ENCODE measurements at regions not wholly inside any gene's neighbourhood (a gene's known extent, or its start where the extent isn't known, plus 50 kb on each side); places are given as distances from the start of the nearest gene placed in this dataset.

- H3K4me3 ChIP-seq (ENCODE audit: low read depth, poor library complexity, severe bottlenecking), result no peak overlapping the region
- no peak for DNase-seq (ENCODE audit: low spot score in 2 of 2)
- WGBS, 2 donors, result 15 to 28% methylated on average over 5 of the region's 5 CpGs
- TF ChIP-seq, protein P1, sequence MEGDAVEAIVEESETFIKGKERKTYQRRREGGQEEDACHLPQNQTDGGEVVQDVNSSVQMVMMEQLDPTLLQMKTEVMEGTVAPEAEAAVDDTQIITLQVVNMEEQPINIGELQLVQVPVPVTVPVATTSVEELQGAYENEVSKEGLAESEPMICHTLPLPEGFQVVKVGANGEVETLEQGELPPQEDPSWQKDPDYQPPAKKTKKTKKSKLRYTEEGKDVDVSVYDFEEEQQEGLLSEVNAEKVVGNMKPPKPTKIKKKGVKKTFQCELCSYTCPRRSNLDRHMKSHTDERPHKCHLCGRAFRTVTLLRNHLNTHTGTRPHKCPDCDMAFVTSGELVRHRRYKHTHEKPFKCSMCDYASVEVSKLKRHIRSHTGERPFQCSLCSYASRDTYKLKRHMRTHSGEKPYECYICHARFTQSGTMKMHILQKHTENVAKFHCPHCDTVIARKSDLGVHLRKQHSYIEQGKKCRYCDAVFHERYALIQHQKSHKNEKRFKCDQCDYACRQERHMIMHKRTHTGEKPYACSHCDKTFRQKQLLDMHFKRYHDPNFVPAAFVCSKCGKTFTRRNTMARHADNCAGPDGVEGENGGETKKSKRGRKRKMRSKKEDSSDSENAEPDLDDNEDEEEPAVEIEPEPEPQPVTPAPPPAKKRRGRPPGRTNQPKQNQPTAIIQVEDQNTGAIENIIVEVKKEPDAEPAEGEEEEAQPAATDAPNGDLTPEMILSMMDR (IDR thresholded peaks at IDR 0.05), result no peak
- TF ChIP-seq POLR2A (IDR thresholded peaks at IDR 0.05), result no peak
- intact Hi-C loops (cut with DNase I; ENCODE audit: low total_unique reads), result no loop called here
Observed at GRCh38 chr1:219757890-219758289, 145.0 kb upstream of the ZC3H11B start.

- WGBS, 2 donors, result 90 to 93% methylated on average over 3 of the region's 3 CpGs
- intact Hi-C loops (cut with DNase I; ENCODE audit: low total_unique reads), result no loop called here
Observed at GRCh38 chr1:219755234-219755633, 142.3 kb upstream of the ZC3H11B start.

GRCh38 chr1:219754767-219755166 lies 141.9 kb upstream of the ZC3H11B start:
- DNase-seq (ENCODE audit: low spot score in 2 of 2), result no peak
- 70 to 75% methylated on average over 2 of the region's 2 CpGs for WGBS, 2 donors
- intact Hi-C loops (cut with DNase I; ENCODE audit: low total_unique reads), result no loop called here
- H3K4me3 ChIP-seq (ENCODE audit: low read depth, poor library complexity, severe bottlenecking), result no peak overlapping the region
- TF ChIP-seq, protein P1 (IDR thresholded peaks at IDR 0.05), result no peak
- TF ChIP-seq POLR2A (IDR thresholded peaks at IDR 0.05), result no peak

More at GRCh38 chr1:219755234-219755633, 142.3 kb upstream of the ZC3H11B start:
- TF ChIP-seq, protein P1 (IDR thresholded peaks at IDR 0.05), result no peak
- no peak for TF ChIP-seq POLR2A (IDR thresholded peaks at IDR 0.05)
- H3K4me3 ChIP-seq (ENCODE audit: low read depth, poor library complexity, severe bottlenecking), result no peak overlapping the region
- no peak for DNase-seq (ENCODE audit: low spot score in 2 of 2)

DNA sequence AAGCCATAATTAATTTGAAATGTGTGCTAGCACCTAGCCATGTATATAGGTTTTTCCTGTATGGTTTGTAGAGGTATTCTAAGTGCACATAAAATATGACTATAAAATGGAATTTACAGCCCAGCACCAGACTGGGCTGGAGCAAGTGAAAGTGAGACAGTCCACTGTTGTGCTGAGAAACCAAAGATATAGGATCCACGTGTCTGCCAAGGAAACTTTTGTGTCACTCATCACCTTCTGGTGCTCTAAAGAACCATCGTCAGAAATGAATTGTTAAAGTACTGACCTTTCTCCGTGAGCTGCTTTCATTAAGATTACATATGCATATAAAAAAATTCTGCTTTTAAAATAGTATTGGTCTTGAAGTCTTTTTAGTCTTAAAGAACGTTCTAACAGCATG lies 141.0 kb upstream of the ZC3H11B start:
- TF ChIP-seq, protein P1 (IDR thresholded peaks at IDR 0.05), result no peak
- TF ChIP-seq POLR2A (IDR thresholded peaks at IDR 0.05), result no peak
- no peak overlapping the region for H3K4me3 ChIP-seq (ENCODE audit: low read depth, poor library complexity, severe bottlenecking)
- no peak for DNase-seq (ENCODE audit: low spot score in 2 of 2)
- intact Hi-C loops (cut with DNase I; ENCODE audit: low total_unique reads), result no loop called here
- 73 to 78% methylated on average over 4 of the region's 4 CpGs for WGBS, 2 donors

GRCh38 chr1:219752645-219753044 lies 139.7 kb upstream of the ZC3H11B start:
- intact Hi-C loops (cut with DNase I; ENCODE audit: low total_unique reads), result no loop called here
- H3K4me3 ChIP-seq (ENCODE audit: low read depth, poor library complexity, severe bottlenecking), result no peak overlapping the region
- DNase-seq (ENCODE audit: low spot score in 2 of 2), result no peak
- WGBS, 2 donors, result 0% methylated on average over 1 of the region's 1 CpG
- TF ChIP-seq, protein P1 (IDR thresholded peaks at IDR 0.05), result no peak
- TF ChIP-seq POLR2A (IDR thresholded peaks at IDR 0.05), result no peak

- no peak for DNase-seq (ENCODE audit: low spot score in 2 of 2)
- intact Hi-C loops (cut with DNase I; ENCODE audit: low total_unique reads), result no loop called here
- TF ChIP-seq, protein P1 (IDR thresholded peaks at IDR 0.05), result no peak
- no peak for TF ChIP-seq POLR2A (IDR thresholded peaks at IDR 0.05)
- H3K4me3 ChIP-seq (ENCODE audit: low read depth, poor library complexity, severe bottlenecking), result no peak overlapping the region
Observed at GRCh38 chr1:219751870-219752507, 139.1 kb upstream of the ZC3H11B start.

All from lower leg skin (tissue), 4 donors.